Stomach (tissue), 8 donors: ENCODE measurements at regions not wholly inside any gene's neighbourhood (a gene's known extent, or its start where the extent isn't known, plus 50 kb on each side); places are given as distances from the start of the nearest gene placed in this dataset.
A peak's percentile ranks its signal among the peaks of the same experiment; 100 is the strongest.

Experiments used
- DNase-seq, 2 donors: peaks; one replicate each; pipeline versions ENCODE4 v3.0.0 to v3.0.0-alpha.2; 2013 to 2019
- H3K27ac ChIP-seq, 5 donors: fragments of 200-600 bp in 4 of 5; sonication (generic) in 4 of 5; one replicate each; pipeline ENCODE4 v1.5.1; 2013 to 2019; ENCODE audit warnings: mild to moderate bottlenecking in 1 of 5, moderate library complexity in 1 of 5
- H3K27me3 ChIP-seq, 3 donors: fragments of 200-600 bp; sonication (generic); one replicate each; pipeline ENCODE4 v1.5.1; 2017 to 2019; ENCODE audit warnings: mixed run types in 1 of 3
- H3K36me3 ChIP-seq, 4 donors: fragments of 200-600 bp; sonication (generic); 1 replicate in 3 of 4; 2 replicates in 1 of 4; pipeline ENCODE4 v1.5.1; 2016 to 2019
- H3K4me1 ChIP-seq, 4 donors: fragments of 200-600 bp; sonication (generic); one replicate each; pipeline ENCODE4 v1.5.1; 2016 to 2019
- H3K4me3 ChIP-seq, 4 donors: fragments of 200-600 bp; sonication (generic) in 3 of 4; one replicate each; pipeline ENCODE4 v1.5.1; 2016 to 2019; ENCODE audit warnings: mild to moderate bottlenecking in 1 of 4
- H3K9me3 ChIP-seq, 4 donors: fragments of 200-600 bp; sonication (generic); one replicate each; pipeline ENCODE4 v1.5.1; 2016 to 2019
- EP300 ChIP-seq: sonication (generic); formaldehyde crosslinking; IDR thresholded peaks from one replicate; pipeline ENCODE4 v1.6.1; 2017; ENCODE audit warnings: antibody characterized with exemption
- POLR2A ChIP-seq, 4 donors: fragments of 450-650 bp; IDR thresholded peaks; one replicate each; pipeline ENCODE4 v1.6.1; 2016; ENCODE audit warnings: antibody characterized with exemption in 4 of 4, control low read depth in 2 of 4, mild to moderate bottlenecking in 1 of 4, moderate library complexity in 1 of 4
- POLR2AphosphoS5 ChIP-seq, 3 donors: sonication (generic); formaldehyde crosslinking; IDR thresholded peaks; one replicate each; pipeline ENCODE4 v1.6.1; 2016; ENCODE audit warnings: antibody characterized with exemption in 3 of 3
- WGBS, 5 donors: extraction: QIAGEN DNeasy Blood & Tissue Kit in 3 of 5; methylation state at CpG; one replicate each; pipeline versions ENCODE4 v1.1.5 to v1.1.7; 2013 to 2018; 5-methylcytosine and 5-hydroxymethylcytosine counted together
- intact Hi-C: fragments of 100-400 bp; cut with DNase I; formaldehyde crosslinking; loops from one replicate; pipeline ENCODE4 v1.15.1; 2023; ENCODE audit warnings: low total_unique reads
- TF ChIP-seq, protein P1 (sequence below), 7 experiments: fragments of 450-650 bp in 4 of 7; fragments of 200-600 bp in 3 of 7; sonication (generic) in 3 of 7; IDR thresholded peaks; one replicate each; pipeline ENCODE4 v1.5.1; 2016 to 2019; ENCODE audit warnings: antibody characterized with exemption in 7 of 7, control low read depth in 2 of 7, mild to moderate bottlenecking in 1 of 7
- donor health status: healthy with polysubstance abuse.
- donor health status: Bipolar disorder and iron deficiency.
- donor health status: healthy.

- no peak for TF ChIP-seq POLR2AphosphoS5 (IDR thresholded peaks at IDR 0.05)
- TF ChIP-seq, protein P1, sequence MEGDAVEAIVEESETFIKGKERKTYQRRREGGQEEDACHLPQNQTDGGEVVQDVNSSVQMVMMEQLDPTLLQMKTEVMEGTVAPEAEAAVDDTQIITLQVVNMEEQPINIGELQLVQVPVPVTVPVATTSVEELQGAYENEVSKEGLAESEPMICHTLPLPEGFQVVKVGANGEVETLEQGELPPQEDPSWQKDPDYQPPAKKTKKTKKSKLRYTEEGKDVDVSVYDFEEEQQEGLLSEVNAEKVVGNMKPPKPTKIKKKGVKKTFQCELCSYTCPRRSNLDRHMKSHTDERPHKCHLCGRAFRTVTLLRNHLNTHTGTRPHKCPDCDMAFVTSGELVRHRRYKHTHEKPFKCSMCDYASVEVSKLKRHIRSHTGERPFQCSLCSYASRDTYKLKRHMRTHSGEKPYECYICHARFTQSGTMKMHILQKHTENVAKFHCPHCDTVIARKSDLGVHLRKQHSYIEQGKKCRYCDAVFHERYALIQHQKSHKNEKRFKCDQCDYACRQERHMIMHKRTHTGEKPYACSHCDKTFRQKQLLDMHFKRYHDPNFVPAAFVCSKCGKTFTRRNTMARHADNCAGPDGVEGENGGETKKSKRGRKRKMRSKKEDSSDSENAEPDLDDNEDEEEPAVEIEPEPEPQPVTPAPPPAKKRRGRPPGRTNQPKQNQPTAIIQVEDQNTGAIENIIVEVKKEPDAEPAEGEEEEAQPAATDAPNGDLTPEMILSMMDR (IDR thresholded peaks at IDR 0.05), result no peak
- TF ChIP-seq POLR2A (IDR thresholded peaks at IDR 0.05), result no peak
- no peak for TF ChIP-seq EP300
- Histone ChIP-seq H3K36me3 (no peaks in the 10 kb centered on the region), H3K27me3 (no peaks in the 10 kb centered on the region), H3K27ac (peak overlapping the region; percentile 59 to 81 (median 77)), H3K4me1 (peaks cover 15 to 38% (median 22%) of the 10 kb centered on the region in 4 donors), H3K4me3 (no peak overlapping the region), H3K9me3 (no peaks in the 10 kb centered on the region)
- peak in 1 of 2 donors; percentile 50 for DNase-seq
- 6 to 31% (median 20%) methylated on average over 3 of the region's 3 CpGs for WGBS, 5 donors
- intact Hi-C loops, result no loop called here
Observed at GRCh38 chr13:34162544-34162933, 344.6 kb downstream of the RFC3 start.

DNA sequence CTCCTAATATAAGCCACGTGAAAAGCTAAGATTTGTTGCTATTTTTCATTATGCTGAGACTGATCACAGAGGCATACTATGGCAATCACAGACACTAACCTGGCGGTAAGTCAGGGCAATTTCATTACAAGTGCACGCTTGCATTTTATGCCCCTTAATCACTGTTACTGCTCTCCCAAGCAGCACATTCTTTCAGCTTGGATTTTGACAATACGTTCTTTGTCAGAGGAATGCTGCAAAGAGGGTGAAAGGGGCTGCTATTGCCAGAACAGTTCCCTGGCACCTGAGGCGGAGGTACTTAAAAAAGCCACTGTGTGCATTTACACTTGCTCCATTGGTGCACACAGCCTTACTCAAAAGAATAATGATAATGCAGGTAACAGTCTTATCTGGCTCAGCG is 346.6 kb downstream of the RFC3 start:
- H3K27me3 ChIP-seq, result no peaks in the 10 kb centered on the region
- peak in 1 of 2 donors; percentile 32 for DNase-seq
- no peaks in the 10 kb centered on the region for H3K9me3 ChIP-seq
- no peak overlapping the region for H3K27ac ChIP-seq
- intact Hi-C loops, result no loop called here
- H3K4me3 ChIP-seq, result no peak overlapping the region
- TF ChIP-seq POLR2AphosphoS5 (IDR thresholded peaks at IDR 0.05), result no peak
- no peak for TF ChIP-seq EP300
- TF ChIP-seq, protein P1 (IDR thresholded peaks at IDR 0.05), result no peak
- no peak for TF ChIP-seq POLR2A (IDR thresholded peaks at IDR 0.05)
- H3K36me3 ChIP-seq, result no peaks in the 10 kb centered on the region
- 40 to 79% (median 70%) methylated on average over 6 of the region's 6 CpGs for WGBS, 5 donors
- peaks cover 15 to 37% (median 22%) of the 10 kb centered on the region in 4 donors for H3K4me1 ChIP-seq

- WGBS, 5 donors, result 80 to 86% (median 83%) methylated on average over 7 of the region's 7 CpGs
- H3K27me3 ChIP-seq, result no peaks in the 10 kb centered on the region
- no peak for DNase-seq
- H3K4me1 ChIP-seq, result peaks cover 15 to 37% (median 22%) of the 10 kb centered on the region in 4 donors
- H3K9me3 ChIP-seq, result no peaks in the 10 kb centered on the region
- no peak overlapping the region for H3K4me3 ChIP-seq
- H3K36me3 ChIP-seq, result no peaks in the 10 kb centered on the region
- TF ChIP-seq POLR2A (IDR thresholded peaks at IDR 0.05) (no peak), POLR2AphosphoS5 (IDR thresholded peaks at IDR 0.05) (no peak), EP300 (no peak)
- TF ChIP-seq, protein P1 (IDR thresholded peaks at IDR 0.05), result no peak
- intact Hi-C loops, result no loop called here
- H3K27ac ChIP-seq, result no peak overlapping the region
Observed at GRCh38 chr13:34165158-34165557, 347.2 kb downstream of the RFC3 start.

- peaks cover 13 to 34% (median 19%) of the 10 kb centered on the region in 4 donors for H3K4me1 ChIP-seq
- H3K27me3 ChIP-seq, result no peaks in the 10 kb centered on the region
- intact Hi-C loops, result no loop called here
- TF ChIP-seq POLR2AphosphoS5 (IDR thresholded peaks at IDR 0.05), result no peak
- TF ChIP-seq, protein P1 (IDR thresholded peaks at IDR 0.05), result no peak
- TF ChIP-seq POLR2A (IDR thresholded peaks at IDR 0.05), result no peak
- no peak for TF ChIP-seq EP300
- no peak for DNase-seq
- H3K4me3 ChIP-seq, result no peak overlapping the region
- H3K27ac ChIP-seq, result no peak overlapping the region
- 90 to 100% (median 93%) methylated on average over 2 of the region's 2 CpGs for WGBS, 5 donors
- H3K9me3 ChIP-seq, result no peaks in the 10 kb centered on the region
- H3K36me3 ChIP-seq, result no peaks in the 10 kb centered on the region
Observed at GRCh38 chr13:34166406-34166805, 348.5 kb downstream of the RFC3 start.
